K562 (cell line): ENCODE measurements at regions not wholly inside any gene's neighbourhood (a gene's known extent, or its start where the extent isn't known, plus 50 kb on each side); places are given as distances from the start of the nearest gene placed in this dataset.

Source experiments
- ATAC-seq: fragments of 200-7000 bp; cut with Tn5 transposase; 3 replicates; pipeline ENCODE4 v1.9.1; 2020; ENCODE audit warnings: moderate library complexity
- BruUV-seq: library from RNA; stranded (reverse); fragments of 400-500 nt; replicated peaks from 2 replicates; lab custom pipeline; 2021; lab: Mats Ljungman, UMichigan
- CTCF ChIA-PET: fragments of 300-600 bp; formaldehyde crosslinking; extraction: SDS; loops from one replicate; lab custom pipeline; 2021; ENCODE audit warnings: low intra/inter-chr PET ratio; lab: Yijun Ruan, JAX
- POLR2A ChIA-PET: fragments of 300-600, 350-650 bp; sonication (Branson Sonifier 250); formaldehyde crosslinking; extraction: SDS; loops from one replicate; lab custom pipeline; 2021; ENCODE audit warnings: antibody characterized with exemption, inconsistent platforms; lab: Yijun Ruan, JAX
- DNase-seq, 4 experiments: peaks; one replicate each; pipeline versions ENCODE4 v3.0.0 to v3.0.0-alpha.2; 2011 to 2018; ENCODE audit warnings: low spot score in 3 of 4, mixed read lengths in 3 of 4; ENCODE audit errors: extremely low read depth in 1 of 4
- FAIRE-seq: peaks from 2 replicates; lab custom pipeline; 2011; peaks lifted over from hg19 to GRCh38; lab: Jason Lieb, UNC
- H2AFZ ChIP-seq: 2 replicates; pipeline ENCODE4 v1.6.0; 2011; ENCODE audit warnings: low read depth, low read length, control low read depth, inconsistent platforms
- H3K27ac ChIP-seq: fragments of 200-600 bp; 3 replicates; pipeline ENCODE4 v1.8.0; 2011; ENCODE audit warnings: low read depth, mild to moderate bottlenecking, control low read depth, inconsistent platforms, low read length, moderate library complexity, mixed read lengths; ENCODE audit errors: extremely low read depth
- H3K27me3 ChIP-seq, 2 experiments: fragments of 300-600 bp in 1 of 2; 2 replicates in 1 of 2; 3 replicates in 1 of 2; pipeline versions ENCODE4 v1.6.0 to v1.8.0; 2011; ENCODE audit warnings: inconsistent platforms in 2 of 2, low read length in 2 of 2, mild to moderate bottlenecking in 1 of 2, mixed read lengths in 1 of 2, moderate library complexity in 1 of 2; ENCODE audit not compliant: control insufficient read depth in 2 of 2, insufficient read depth in 2 of 2
- H3K36me3 ChIP-seq: fragments of 300-600 bp; 3 replicates; pipeline ENCODE4 v1.8.0; 2011; ENCODE audit warnings: mild to moderate bottlenecking, low read length, inconsistent platforms; ENCODE audit not compliant: control insufficient read depth, insufficient read depth
- H3K4me1 ChIP-seq, 2 experiments: fragments of 200-600 bp in 1 of 2; replicated peaks in 1 of 2; 2 replicates in 1 of 2; 3 replicates in 1 of 2; pipeline versions ENCODE4 v1.5.1 to v1.8.0; 2011; ENCODE audit warnings: inconsistent platforms in 2 of 2, low read length in 2 of 2, mild to moderate bottlenecking in 1 of 2, mixed read lengths in 1 of 2, moderate library complexity in 1 of 2; ENCODE audit not compliant: control insufficient read depth in 2 of 2, insufficient read depth in 2 of 2
- H3K4me2 ChIP-seq: 2 replicates; pipeline ENCODE4 v1.6.1; 2011; ENCODE audit warnings: low read length, control low read depth, inconsistent platforms, mixed read lengths; ENCODE audit not compliant: insufficient read depth
- H3K4me3 ChIP-seq: fragments of 200-600 bp; sonication (generic), shearing (Covaris generic); 2 replicates; pipeline ENCODE4 v1.5.1; 2016; ENCODE audit warnings: control low read depth, inconsistent platforms
- H3K79me2 ChIP-seq: fragments of 200-600 bp; 3 replicates; pipeline ENCODE4 v1.8.0; 2011; ENCODE audit warnings: low read length, inconsistent platforms; ENCODE audit not compliant: control insufficient read depth, insufficient read depth
- H3K9ac ChIP-seq, 2 experiments: 2 replicates each; pipeline versions ENCODE4 v1.6.0 to v1.6.1; 2011; ENCODE audit warnings: low read depth in 2 of 2, low read length in 2 of 2, control low read depth in 1 of 2, inconsistent platforms in 1 of 2, mild to moderate bottlenecking in 1 of 2, mixed read lengths in 1 of 2; ENCODE audit not compliant: insufficient read depth in 1 of 2
- H3K9me1 ChIP-seq: one replicate; pipeline ENCODE4 v1.6.0; 2011; ENCODE audit warnings: inconsistent platforms, mild to moderate bottlenecking, low read length, moderate library complexity; ENCODE audit not compliant: control insufficient read depth, insufficient read depth
- H3K9me3 ChIP-seq: replicated peaks from 2 replicates; pipeline ENCODE4 v1.5.1; 2011; ENCODE audit warnings: low read depth, low read length, inconsistent platforms; ENCODE audit not compliant: control insufficient read depth, insufficient read depth
- H4K20me1 ChIP-seq: replicated peaks from 2 replicates; pipeline ENCODE4 v1.6.1; 2011; ENCODE audit warnings: low read length, inconsistent platforms, mixed read lengths; ENCODE audit not compliant: control insufficient read depth, insufficient read depth
- HMGN3 ChIP-seq: IDR thresholded peaks from 2 replicates; pipeline ENCODE4 v1.6.1; 2011; ENCODE audit warnings: borderline replicate concordance, low read depth, mild to moderate bottlenecking, mixed read lengths, low read length; ENCODE audit not compliant: insufficient read length; ENCODE audit errors: extremely low read depth
- ID3 ChIP-seq, 2 experiments: fragments of 250-450 bp in 1 of 2; fragments of 450-650 bp in 1 of 2; sonication (Bioruptor Pico) in 1 of 2; IDR thresholded peaks; 2 replicates each; pipeline versions ENCODE4 v1.6.1 to v1.8.0; 2016 to 2021; ENCODE audit warnings: mild to moderate bottlenecking in 2 of 2, moderate library complexity in 2 of 2, missing compliant biosample characterization in 1 of 2, missing genetic modification characterization in 1 of 2
- KLF13 ChIP-seq: fragments of 450-650 bp; IDR thresholded peaks from 2 replicates; pipeline ENCODE4 v1.6.1; 2016; ENCODE audit warnings: missing genetic modification characterization, low read depth, mild to moderate bottlenecking, missing compliant biosample characterization, moderate library complexity, borderline replicate concordance
- MEF2A ChIP-seq: IDR thresholded peaks from 2 replicates; pipeline ENCODE4 v1.6.1; 2011; ENCODE audit warnings: low read depth, mild to moderate bottlenecking, low read length, moderate library complexity; ENCODE audit not compliant: control insufficient read depth
- MIER1 ChIP-seq: fragments of 450-650 bp; IDR thresholded peaks from 2 replicates; pipeline ENCODE4 v1.6.1; 2016; ENCODE audit warnings: antibody characterized with exemption, mild to moderate bottlenecking, low read depth
- NCOA6 ChIP-seq: fragments of 450-650 bp; IDR thresholded peaks from 2 replicates; pipeline ENCODE4 v1.6.1; 2017; ENCODE audit warnings: mild to moderate bottlenecking
- PCBP2 ChIP-seq: fragments of 200-400 bp; formaldehyde crosslinking; IDR thresholded peaks from 2 replicates; pipeline ENCODE4 v1.6.1; 2018; ENCODE audit warnings: low read length, low read depth, mild to moderate bottlenecking, moderate library complexity; ENCODE audit not compliant: poor library complexity, severe bottlenecking
- POLR3A ChIP-seq: IDR thresholded peaks from 2 replicates; pipeline ENCODE4 v1.6.1; 2011; ENCODE audit warnings: borderline replicate concordance, mild to moderate bottlenecking, moderate library complexity; ENCODE audit not compliant: insufficient read length, insufficient read depth; ENCODE audit errors: extremely low read depth
- PPARD ChIP-seq: fragments of 250-450 bp; sonication (Bioruptor Pico); IDR thresholded peaks from 2 replicates; pipeline ENCODE4 v1.8.0; 2022; ENCODE audit warnings: inconsistent platforms, mild to moderate bottlenecking, moderate library complexity
- PTBP1 ChIP-seq: fragments of 200-400 bp; formaldehyde crosslinking; IDR thresholded peaks from 2 replicates; pipeline ENCODE4 v1.6.1; 2017; ENCODE audit warnings: low read depth, low read length
- TCFL5 ChIP-seq: fragments of 250-450 bp; sonication (Bioruptor Pico); conservative IDR thresholded peaks from 2 replicates; pipeline ENCODE4 v1.6.1; 2021; ENCODE audit warnings: mild to moderate bottlenecking, moderate library complexity, matching md5 sums
- ZBED1 ChIP-seq: IDR thresholded peaks from 2 replicates; pipeline ENCODE4 v1.6.1; 2014
- ZNF165 ChIP-seq: fragments of 250-450 bp; sonication (Bioruptor Pico); IDR thresholded peaks from 2 replicates; pipeline ENCODE4 v1.4.0; 2020; ENCODE audit warnings: borderline replicate concordance
- ZNF24 ChIP-seq: fragments of 450-650 bp; IDR thresholded peaks from 2 replicates; pipeline ENCODE4 v1.6.1; 2016
- WGBS: fragments of 100-300 bp; shearing (Covaris generic); methylation state at CpG from one replicate; pipeline ENCODE4 v1.1.6; 2016; ENCODE audit warnings: low coverage, mixed read lengths; ENCODE audit not compliant: insufficient coverage; ENCODE audit errors: missing lambda C conversion rate; 5-methylcytosine and 5-hydroxymethylcytosine counted together
- in situ Hi-C: fragments of 300-500 bp; cut with MboI; formaldehyde crosslinking; loops from 4 replicates; pipeline ENCODE4 v1.15.0; 2018; ENCODE audit warnings: inconsistent platforms, mixed read lengths
- intact Hi-C: fragments of 100-400 bp; cut with micrococcal nuclease; formaldehyde crosslinking; loops from 2 replicates; pipeline ENCODE4 v1.14.2; 2022
- TF ChIP-seq, protein P1 (sequence below), 2 experiments: fragments of 450-650 bp; IDR thresholded peaks; 2 replicates each; pipeline ENCODE4 v1.6.1; 2016
- TF ChIP-seq, protein P2 (sequence below): fragments of 250-450 bp; sonication (Bioruptor Pico); IDR thresholded peaks from 2 replicates; pipeline ENCODE4 v1.4.0; 2020; ENCODE audit warnings: mild to moderate bottlenecking, moderate library complexity

DNA sequence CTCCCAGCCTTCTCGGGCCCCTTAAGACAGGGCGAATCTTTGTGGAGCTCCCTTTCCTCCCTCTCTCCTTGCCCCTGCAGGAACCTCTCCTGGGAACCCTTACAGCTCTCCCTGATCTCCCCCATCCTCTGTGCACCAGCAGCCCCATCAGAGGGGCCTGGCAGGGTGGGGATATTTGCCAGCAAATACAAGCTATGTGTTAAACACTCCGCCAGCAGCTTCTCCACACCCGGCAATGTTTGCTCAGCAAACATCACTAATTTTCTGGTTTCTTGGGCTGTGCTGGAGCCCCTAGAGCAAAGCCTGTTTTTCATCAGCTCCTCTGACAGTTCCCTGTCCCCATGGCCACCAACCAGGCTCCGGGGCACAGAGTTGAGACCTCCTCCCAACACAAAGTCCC, 147.5 kb upstream of the LHX5 start:
- CTCF ChIA-PET: no interaction called here
- TF ChIP-seq KLF13 (tag): no peak
- TF ChIP-seq, protein P1, sequence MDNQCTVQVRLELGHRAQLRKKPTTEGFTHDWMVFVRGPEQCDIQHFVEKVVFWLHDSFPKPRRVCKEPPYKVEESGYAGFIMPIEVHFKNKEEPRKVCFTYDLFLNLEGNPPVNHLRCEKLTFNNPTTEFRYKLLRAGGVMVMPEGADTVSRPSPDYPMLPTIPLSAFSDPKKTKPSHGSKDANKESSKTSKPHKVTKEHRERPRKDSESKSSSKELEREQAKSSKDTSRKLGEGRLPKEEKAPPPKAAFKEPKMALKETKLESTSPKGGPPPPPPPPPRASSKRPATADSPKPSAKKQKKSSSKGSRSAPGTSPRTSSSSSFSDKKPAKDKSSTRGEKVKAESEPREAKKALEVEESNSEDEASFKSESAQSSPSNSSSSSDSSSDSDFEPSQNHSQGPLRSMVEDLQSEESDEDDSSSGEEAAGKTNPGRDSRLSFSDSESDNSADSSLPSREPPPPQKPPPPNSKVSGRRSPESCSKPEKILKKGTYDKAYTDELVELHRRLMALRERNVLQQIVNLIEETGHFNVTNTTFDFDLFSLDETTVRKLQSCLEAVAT (IDR thresholded peaks at IDR 0.05): no peak
- TF ChIP-seq POLR3A: no peak
- TF ChIP-seq ZBED1: no peak
- no peak for TF ChIP-seq MIER1
- TF ChIP-seq HMGN3: no peak
- TF ChIP-seq PPARD (CRISPR knock-in tag): no peak
- no peak for TF ChIP-seq NCOA6
- no peak for TF ChIP-seq PCBP2
- TF ChIP-seq ID3 (CRISPR knock-in tag; IDR thresholded peaks at IDR 0.05): no peak
- no peak for TF ChIP-seq ID3 (tag; IDR thresholded peaks at IDR 0.05)
- no peak for TF ChIP-seq MEF2A
- no peak for TF ChIP-seq TCFL5 (CRISPR knock-in tag)
- TF ChIP-seq, protein P2, sequence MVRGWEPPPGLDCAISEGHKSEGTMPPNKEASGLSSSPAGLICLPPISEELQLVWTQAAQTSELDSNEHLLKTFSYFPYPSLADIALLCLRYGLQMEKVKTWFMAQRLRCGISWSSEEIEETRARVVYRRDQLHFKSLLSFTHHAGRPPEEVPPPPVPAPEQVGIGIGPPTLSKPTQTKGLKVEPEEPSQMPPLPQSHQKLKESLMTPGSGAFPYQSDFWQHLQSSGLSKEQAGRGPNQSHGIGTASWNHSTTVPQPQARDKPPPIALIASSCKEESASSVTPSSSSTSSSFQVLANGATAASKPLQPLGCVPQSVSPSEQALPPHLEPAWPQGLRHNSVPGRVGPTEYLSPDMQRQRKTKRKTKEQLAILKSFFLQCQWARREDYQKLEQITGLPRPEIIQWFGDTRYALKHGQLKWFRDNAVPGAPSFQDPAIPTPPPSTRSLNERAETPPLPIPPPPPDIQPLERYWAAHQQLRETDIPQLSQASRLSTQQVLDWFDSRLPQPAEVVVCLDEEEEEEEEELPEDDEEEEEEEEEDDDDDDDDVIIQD (CRISPR knock-in tag): no peak
- no peak for TF ChIP-seq ZNF165 (CRISPR knock-in tag)
- no peak for TF ChIP-seq PTBP1
- TF ChIP-seq ZNF24: no peak
- BruUV-seq: no TSS peak
- H2AFZ ChIP-seq: no peak overlapping the region
- intact Hi-C loops: no loop called here
- no peak overlapping the region for H3K4me3 ChIP-seq
- no peak overlapping the region for H3K27ac ChIP-seq
- POLR2A ChIA-PET: interaction anchor here (0.5 to 0.9 kb wide), 3 partner anchors 13 to 136 kb away, joined by 3 to 4 read pairs (median 3); no protein-coding TSS in a partner anchor
- no peaks in the 10 kb centered on the region for H3K36me3 ChIP-seq
- ATAC-seq (no peak; the same call in 2 of the 3 replicates), DNase-seq (no peak), FAIRE-seq (no peak)
- H3K4me2 ChIP-seq: no peak overlapping the region
- H4K20me1 ChIP-seq: no peaks in the 10 kb centered on the region
- no peaks in the 10 kb centered on the region for H3K9me3 ChIP-seq
- H3K9ac ChIP-seq: no peak overlapping the region
- H3K9me1 ChIP-seq: no peaks in the 10 kb centered on the region
- no peaks in the 10 kb centered on the region for H3K4me1 ChIP-seq
- H3K79me2 ChIP-seq: no peaks in the 10 kb centered on the region
- in situ Hi-C loops: no loop called here
- 7% methylated on average over 5 of the region's 5 CpGs for WGBS
- H3K27me3 ChIP-seq: peaks cover 0 to 13% of the 10 kb centered on the region in 2 experiments; a peak in 3 of 5 replicates
